Psoas muscle (tissue), 7 donors: ENCODE measurements at regions not wholly inside any gene's neighbourhood (a gene's known extent, or its start where the extent isn't known, plus 50 kb on each side); places are given as distances from the start of the nearest gene placed in this dataset.

ENCODE experiments used
- ATAC-seq, 4 donors: fragments of 200-7000 bp; cut with Tn5 transposase; one replicate each; pipeline ENCODE4 v1.9.1; 2020; ENCODE audit warnings: moderate library complexity in 3 of 4, mild to moderate bottlenecking in 2 of 4
- DNase-seq, 2 donors: peaks; one replicate each; pipeline ENCODE4 v3.0.0-alpha.2; 2020
- H3K27ac ChIP-seq: fragments of 200-600 bp; one replicate; pipeline ENCODE4 v1.8.0; 2022
- H3K27me3 ChIP-seq, 3 donors: fragments of 200-600 bp in 1 of 3; one replicate each; pipeline versions ENCODE4 v1.6.1 to v1.8.0; 2013 to 2022; ENCODE audit warnings: low read length in 2 of 3, mild to moderate bottlenecking in 2 of 3, moderate library complexity in 1 of 3; ENCODE audit not compliant: insufficient read depth in 3 of 3
- H3K36me3 ChIP-seq, 2 donors: fragments of 200-600 bp in 1 of 2; one replicate each; pipeline versions ENCODE4 v1.6.1 to v1.8.0; 2013 to 2022; ENCODE audit warnings: low read depth in 1 of 2, mild to moderate bottlenecking in 1 of 2, moderate library complexity in 1 of 2; ENCODE audit not compliant: insufficient read depth in 1 of 2
- H3K4me1 ChIP-seq: fragments of 200-600 bp; one replicate; pipeline ENCODE4 v1.8.0; 2022
- H3K4me3 ChIP-seq: fragments of 200-600 bp; one replicate; pipeline ENCODE4 v1.8.0; 2022; ENCODE audit warnings: mild to moderate bottlenecking
- H3K9me3 ChIP-seq: fragments of 200-600 bp; one replicate; pipeline ENCODE4 v1.8.0; 2022
- CTCF ChIP-seq: fragments of 200-600 bp; IDR thresholded peaks from one replicate; pipeline ENCODE4 v1.8.0; 2022; ENCODE audit warnings: antibody characterized with exemption
- WGBS, 3 donors: extraction: QIAGEN DNeasy Blood & Tissue Kit; methylation state at CpG; one replicate each; pipeline versions ENCODE4 v1.1.6 to v1.1.7; 2013; 5-methylcytosine and 5-hydroxymethylcytosine counted together
- intact Hi-C, 2 donors: fragments of 100-400 bp; cut with DNase I; formaldehyde crosslinking; loops; one replicate each; pipeline versions ENCODE4 v1.11.0 to v1.14.2; 2022
- donor health status: healthy with polysubstance abuse.
- donor health status: DM: no; HTN: no; CAD: no; lungs with moderate emphysema.
- donor health status: Bipolar disorder and iron deficiency.
- donor health status: healthy.
- donor health status: DM: yes; HTN: yes; CAD: no.
- donor health status: DM: no; HTN: no; CAD: no.
- donor health status: DM: yes; HTN: yes; CAD: no.

GRCh38 chr13:90910018-90910639, 437.4 kb upstream of the MIR17HG start:
- DNase-seq (no peak), ATAC-seq (no peak)
- Histone ChIP-seq H3K27ac (no peak overlapping the region), H3K9me3 (no peaks in the 10 kb centered on the region), H3K36me3 (no peaks in the 10 kb centered on the region), H3K4me1 (no peaks in the 10 kb centered on the region), H3K27me3 (no peaks in the 10 kb centered on the region), H3K4me3 (no peak overlapping the region)
- TF ChIP-seq CTCF: no peak
- WGBS, 3 donors: 61 to 71% (median 67%) methylated on average over 3 of the region's 3 CpGs
- intact Hi-C loops: no loop called here

GRCh38 chr13:90912247-90912646, 435.2 kb upstream of the MIR17HG start:
- ATAC-seq: no peak
- no peak overlapping the region for H3K27ac ChIP-seq
- no peaks in the 10 kb centered on the region for H3K36me3 ChIP-seq
- no peaks in the 10 kb centered on the region for H3K9me3 ChIP-seq
- no peaks in the 10 kb centered on the region for H3K27me3 ChIP-seq
- no peak overlapping the region for H3K4me3 ChIP-seq
- H3K4me1 ChIP-seq: no peaks in the 10 kb centered on the region
- WGBS, 3 donors: 88 to 100% (median 90%) methylated on average over 1 of the region's 1 CpG
- intact Hi-C loops: no loop called here
- TF ChIP-seq CTCF: no peak
- no peak for DNase-seq

- 49 to 55% (median 52%) methylated on average over 2 of the region's 2 CpGs for WGBS, 3 donors
- Histone ChIP-seq H3K27ac (no peak overlapping the region), H3K36me3 (no peaks in the 10 kb centered on the region), H3K27me3 (no peaks in the 10 kb centered on the region), H3K9me3 (no peaks in the 10 kb centered on the region), H3K4me3 (no peak overlapping the region), H3K4me1 (no peaks in the 10 kb centered on the region)
- intact Hi-C loops: no loop called here
- DNase-seq: no peak
- TF ChIP-seq CTCF: no peak
- ATAC-seq: no peak
Observed at GRCh38 chr13:90918536-90918935, 429.0 kb upstream of the MIR17HG start.

- intact Hi-C loops: no loop called here
- no peaks in the 10 kb centered on the region for H3K36me3 ChIP-seq
- H3K27ac ChIP-seq: no peak overlapping the region
- 67 to 73% (median 71%) methylated on average over 3 of the region's 3 CpGs for WGBS, 3 donors
- DNase-seq (no peak), ATAC-seq (no peak)
- H3K9me3 ChIP-seq: no peaks in the 10 kb centered on the region
- TF ChIP-seq CTCF: no peak
- no peak overlapping the region for H3K4me3 ChIP-seq
- peaks cover 0 to under 1% (median 0%) of the 10 kb centered on the region in 3 donors for H3K27me3 ChIP-seq
- no peaks in the 10 kb centered on the region for H3K4me1 ChIP-seq
Observed at GRCh38 chr13:90919153-90919552, 428.3 kb upstream of the MIR17HG start.

GRCh38 chr13:90926459-90926858, 421.0 kb upstream of the MIR17HG start:
- Histone ChIP-seq H3K27ac (no peak overlapping the region), H3K4me3 (no peak overlapping the region), H3K4me1 (no peaks in the 10 kb centered on the region), H3K9me3 (no peaks in the 10 kb centered on the region), H3K36me3 (no peaks in the 10 kb centered on the region), H3K27me3 (peaks cover 0 to 2% (median 0%) of the 10 kb centered on the region in 3 donors)
- intact Hi-C loops: no loop called here
- WGBS, 3 donors: 17 to 41% (median 24%) methylated on average over 2 of the region's 2 CpGs
- DNase-seq (no peak), ATAC-seq (no peak)
- no peak for TF ChIP-seq CTCF
